Liver (tissue), 8 donors: ENCODE measurements at regions not wholly inside any gene's neighbourhood (a gene's known extent, or its start where the extent isn't known, plus 50 kb on each side); places are given as distances from the start of the nearest gene placed in this dataset.

Experiments
- DNase-seq: peaks from one replicate; pipeline ENCODE4 v3.0.0-alpha.2; 2017; ENCODE audit warnings: low spot score
- H3K27ac ChIP-seq, 2 donors: one replicate each; pipeline ENCODE4 v1.7.0; 2013; ENCODE audit warnings: inconsistent platforms in 2 of 2, low read length in 2 of 2, control low read depth in 1 of 2, low read depth in 1 of 2, mild to moderate bottlenecking in 1 of 2
- H3K27me3 ChIP-seq, 4 donors: one replicate each; pipeline versions ENCODE4 v1.6.1 to v1.7.0; 2013; ENCODE audit warnings: low read length in 3 of 4, inconsistent platforms in 1 of 4, mild to moderate bottlenecking in 1 of 4, moderate library complexity in 1 of 4; ENCODE audit not compliant: control insufficient read depth in 4 of 4, insufficient read depth in 4 of 4
- H3K36me3 ChIP-seq, 4 donors: one replicate each; pipeline versions ENCODE4 v1.6.1 to v1.7.0; 2013; ENCODE audit warnings: low read length in 3 of 4, mild to moderate bottlenecking in 3 of 4, low read depth in 1 of 4, moderate library complexity in 1 of 4; ENCODE audit not compliant: control insufficient read depth in 4 of 4, insufficient read depth in 3 of 4
- H3K4me1 ChIP-seq, 4 donors: one replicate each; pipeline versions ENCODE4 v1.6.1 to v1.7.0; 2013; ENCODE audit warnings: low read length in 3 of 4, mild to moderate bottlenecking in 3 of 4, moderate library complexity in 1 of 4; ENCODE audit not compliant: control insufficient read depth in 4 of 4, insufficient read depth in 4 of 4
- H3K4me3 ChIP-seq, 3 donors: one replicate each; pipeline versions ENCODE4 v1.6.1 to v1.7.0; 2013; ENCODE audit warnings: low read length in 3 of 3, control low read depth in 1 of 3, low read depth in 1 of 3, mild to moderate bottlenecking in 1 of 3
- H3K9ac ChIP-seq, 2 donors: one replicate each; pipeline ENCODE4 v1.7.0; 2013; ENCODE audit warnings: low read length in 2 of 2, mild to moderate bottlenecking in 2 of 2, moderate library complexity in 2 of 2, control low read depth in 1 of 2, low read depth in 1 of 2
- H3K9me3 ChIP-seq, 4 donors: one replicate each; pipeline versions ENCODE4 v1.6.1 to v1.7.0; 2013; ENCODE audit warnings: low read length in 3 of 4; ENCODE audit not compliant: control insufficient read depth in 4 of 4
- EGR1 ChIP-seq, 2 donors: IDR thresholded peaks; 2 replicates each; pipeline ENCODE4 v1.6.1; 2016 to 2018; ENCODE audit warnings: antibody characterized with exemption in 2 of 2, low read depth in 2 of 2
- FOXA1 ChIP-seq: IDR thresholded peaks from 2 replicates; pipeline ENCODE4 v1.6.1; 2016; ENCODE audit warnings: antibody characterized with exemption
- FOXA2 ChIP-seq: IDR thresholded peaks from 2 replicates; pipeline ENCODE4 v1.6.1; 2016; ENCODE audit warnings: antibody characterized with exemption
- GABPA ChIP-seq, 2 donors: IDR thresholded peaks in 1 of 2; conservative IDR thresholded peaks in 1 of 2; 2 replicates each; pipeline ENCODE4 v1.6.1; 2016; ENCODE audit warnings: antibody characterized with exemption in 2 of 2, mild to moderate bottlenecking in 1 of 2, moderate library complexity in 1 of 2
- HNF4A ChIP-seq, 2 donors: conservative IDR thresholded peaks; 2 replicates each; pipeline ENCODE4 v1.6.1; 2016; ENCODE audit warnings: antibody characterized with exemption in 2 of 2, mild to moderate bottlenecking in 2 of 2
- HNF4G ChIP-seq: IDR thresholded peaks from 2 replicates; pipeline ENCODE4 v1.6.1; 2016; ENCODE audit warnings: antibody characterized with exemption
- JUND ChIP-seq, 2 donors: IDR thresholded peaks; 2 replicates each; pipeline ENCODE4 v1.6.1; 2016; ENCODE audit warnings: antibody characterized with exemption in 2 of 2
- NR2F2 ChIP-seq: IDR thresholded peaks from 2 replicates; pipeline ENCODE4 v1.6.1; 2016; ENCODE audit warnings: antibody characterized with exemption
- RAD21 ChIP-seq, 2 donors: IDR thresholded peaks; 2 replicates each; pipeline ENCODE4 v1.6.1; 2016; ENCODE audit warnings: antibody characterized with exemption in 2 of 2, mild to moderate bottlenecking in 2 of 2
- RXRA ChIP-seq, 2 donors: IDR thresholded peaks; 2 replicates each; pipeline ENCODE4 v1.6.1; 2017 to 2018; ENCODE audit warnings: antibody characterized with exemption in 2 of 2, mild to moderate bottlenecking in 1 of 2
- SP1 ChIP-seq: IDR thresholded peaks from 2 replicates; pipeline ENCODE4 v1.6.1; 2018; ENCODE audit warnings: antibody characterized with exemption, mild to moderate bottlenecking
- TAF1 ChIP-seq: conservative IDR thresholded peaks from 2 replicates; pipeline ENCODE4 v1.6.1; 2016; ENCODE audit warnings: antibody characterized with exemption, mild to moderate bottlenecking
- WGBS: extraction: QIAGEN DNeasy Blood & Tissue Kit; methylation state at CpG from one replicate; pipeline ENCODE4 v1.1.7; 2013; 5-methylcytosine and 5-hydroxymethylcytosine counted together
- TF ChIP-seq, protein P1 (sequence below): IDR thresholded peaks from 2 replicates; pipeline ENCODE4 v1.6.1; 2016; ENCODE audit warnings: antibody characterized with exemption
- TF ChIP-seq, protein P2 (sequence below): IDR thresholded peaks from 2 replicates; pipeline ENCODE4 v1.6.1; 2016; ENCODE audit warnings: antibody characterized with exemption, mild to moderate bottlenecking
- TF ChIP-seq, protein P3 (sequence below): IDR thresholded peaks from 2 replicates; pipeline ENCODE4 v1.6.1; 2016; ENCODE audit warnings: antibody characterized with exemption
- TF ChIP-seq, protein P4 (sequence below): IDR thresholded peaks from 2 replicates; pipeline ENCODE4 v1.6.1; 2016; ENCODE audit warnings: antibody characterized with exemption
- TF ChIP-seq, protein P5 (sequence below): fragments of 150-350 bp; IDR thresholded peaks from 2 replicates; pipeline ENCODE4 v1.5.1; 2017; ENCODE audit warnings: improper control_type of control experiment, low read depth, low read length; ENCODE audit not compliant: missing input control
- donor health status: healthy.
- donor health status: healthy.
- donor health status: healthy.
- donor health status: healthy.
- donor health status: healthy.

DNA sequence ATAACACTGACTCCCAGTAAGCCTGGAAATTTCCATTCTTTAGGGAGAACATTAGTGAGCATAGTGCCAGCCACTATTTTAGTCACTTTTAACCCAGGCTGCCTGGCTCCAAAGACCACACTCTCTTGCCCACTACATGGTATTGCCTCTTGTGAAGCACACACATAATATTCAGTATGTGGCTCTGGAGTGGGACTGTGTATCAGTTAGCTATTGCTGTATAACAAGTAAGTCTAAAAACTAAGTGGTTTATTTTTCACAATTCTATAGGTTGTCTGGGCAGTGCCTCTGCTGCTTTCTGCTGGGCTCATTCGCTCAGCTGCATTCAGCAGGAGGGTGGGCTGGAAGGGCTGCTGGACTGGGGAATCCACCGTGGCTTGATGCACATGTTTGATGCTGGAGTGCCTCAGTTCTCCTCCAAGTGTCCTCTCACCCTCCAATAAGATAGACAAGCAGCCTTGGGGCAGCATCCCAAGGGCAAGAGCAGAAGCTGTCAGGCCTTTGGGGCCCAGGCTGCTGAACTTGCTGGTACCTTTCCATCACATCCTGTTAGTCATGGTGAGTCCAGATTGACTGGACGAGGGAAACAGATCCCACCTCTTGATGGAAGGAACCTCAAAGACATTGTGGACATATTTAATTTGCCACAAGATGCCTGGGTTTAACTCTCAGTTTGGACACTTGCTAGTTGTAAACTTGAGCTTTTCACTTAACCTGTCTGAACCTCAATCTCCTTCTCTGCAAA is 66.6 kb upstream of the TLE3 start:
- TF ChIP-seq NR2F2 (no peak), HNF4A (conservative IDR thresholded peaks at IDR 0.05) (no peak)
- 93% methylated on average over 3 of the region's 3 CpGs for WGBS

DNA sequence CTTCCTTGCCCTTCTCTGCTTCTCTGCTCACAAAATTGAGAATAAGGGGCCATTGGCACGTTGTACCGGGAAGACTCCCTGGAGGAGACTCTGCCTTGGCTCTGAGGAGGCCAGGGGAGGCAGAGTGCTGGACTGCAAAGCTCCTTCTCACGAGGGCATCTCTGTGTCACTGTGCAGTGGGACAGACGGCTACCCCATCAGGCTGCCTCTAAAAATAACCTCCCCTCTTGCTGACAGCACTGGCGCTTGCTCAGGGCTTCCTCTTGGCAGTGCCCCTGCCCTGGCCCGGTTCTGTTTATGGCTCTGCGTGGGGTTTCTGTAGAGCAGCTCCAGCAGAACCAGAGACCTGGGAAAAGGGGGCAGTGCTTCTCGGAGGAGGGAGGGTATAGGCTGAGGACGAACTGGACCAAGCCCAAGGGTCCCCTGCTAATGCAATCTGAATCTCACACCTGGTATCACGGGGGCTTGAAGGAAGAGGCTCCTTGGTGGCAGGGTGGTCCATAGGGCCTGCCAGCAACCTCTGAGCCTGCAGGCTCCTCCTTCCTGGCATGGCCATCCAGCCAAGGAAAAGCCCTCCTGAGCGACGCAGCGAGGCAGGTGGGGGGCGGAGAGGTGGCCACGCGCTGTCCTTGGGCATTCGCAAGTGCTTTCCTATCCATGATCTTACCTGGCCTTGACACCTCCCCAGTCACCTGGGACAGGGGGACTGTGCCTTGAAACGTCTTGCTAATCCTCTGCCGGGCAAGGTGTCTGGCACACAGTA is 63.3 kb upstream of the TLE3 start:
- Histone ChIP-seq H3K27ac (no peak overlapping the region), H3K4me1 (peaks cover 0 to 20% (median 12%) of the 10 kb centered on the region in 4 donors), H3K27me3 (no peaks in the 10 kb centered on the region), H3K4me3 (no peak overlapping the region), H3K9me3 (no peaks in the 10 kb centered on the region), H3K9ac (no peak overlapping the region), H3K36me3 (no peaks in the 10 kb centered on the region)
- 84% methylated on average over 19 of the region's 19 CpGs for WGBS
- no peak for DNase-seq
- TF ChIP-seq EGR1 (IDR thresholded peaks at IDR 0.05; ENCODE audit: low read depth in 2 of 2) (no peak), HNF4G (no peak), FOXA1 (no peak), RXRA (IDR thresholded peaks at IDR 0.05) (no peak), RAD21 (IDR thresholded peaks at IDR 0.05) (no peak), GABPA (IDR thresholded peaks at IDR 0.05 in 1 of 2, conservative IDR thresholded peaks at IDR 0.05 in 1 of 2) (no peak), FOXA2 (no peak)
- TF ChIP-seq, protein P1, sequence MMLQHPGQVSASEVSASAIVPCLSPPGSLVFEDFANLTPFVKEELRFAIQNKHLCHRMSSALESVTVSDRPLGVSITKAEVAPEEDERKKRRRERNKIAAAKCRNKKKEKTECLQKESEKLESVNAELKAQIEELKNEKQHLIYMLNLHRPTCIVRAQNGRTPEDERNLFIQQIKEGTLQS: no peak
- TF ChIP-seq, protein P2, sequence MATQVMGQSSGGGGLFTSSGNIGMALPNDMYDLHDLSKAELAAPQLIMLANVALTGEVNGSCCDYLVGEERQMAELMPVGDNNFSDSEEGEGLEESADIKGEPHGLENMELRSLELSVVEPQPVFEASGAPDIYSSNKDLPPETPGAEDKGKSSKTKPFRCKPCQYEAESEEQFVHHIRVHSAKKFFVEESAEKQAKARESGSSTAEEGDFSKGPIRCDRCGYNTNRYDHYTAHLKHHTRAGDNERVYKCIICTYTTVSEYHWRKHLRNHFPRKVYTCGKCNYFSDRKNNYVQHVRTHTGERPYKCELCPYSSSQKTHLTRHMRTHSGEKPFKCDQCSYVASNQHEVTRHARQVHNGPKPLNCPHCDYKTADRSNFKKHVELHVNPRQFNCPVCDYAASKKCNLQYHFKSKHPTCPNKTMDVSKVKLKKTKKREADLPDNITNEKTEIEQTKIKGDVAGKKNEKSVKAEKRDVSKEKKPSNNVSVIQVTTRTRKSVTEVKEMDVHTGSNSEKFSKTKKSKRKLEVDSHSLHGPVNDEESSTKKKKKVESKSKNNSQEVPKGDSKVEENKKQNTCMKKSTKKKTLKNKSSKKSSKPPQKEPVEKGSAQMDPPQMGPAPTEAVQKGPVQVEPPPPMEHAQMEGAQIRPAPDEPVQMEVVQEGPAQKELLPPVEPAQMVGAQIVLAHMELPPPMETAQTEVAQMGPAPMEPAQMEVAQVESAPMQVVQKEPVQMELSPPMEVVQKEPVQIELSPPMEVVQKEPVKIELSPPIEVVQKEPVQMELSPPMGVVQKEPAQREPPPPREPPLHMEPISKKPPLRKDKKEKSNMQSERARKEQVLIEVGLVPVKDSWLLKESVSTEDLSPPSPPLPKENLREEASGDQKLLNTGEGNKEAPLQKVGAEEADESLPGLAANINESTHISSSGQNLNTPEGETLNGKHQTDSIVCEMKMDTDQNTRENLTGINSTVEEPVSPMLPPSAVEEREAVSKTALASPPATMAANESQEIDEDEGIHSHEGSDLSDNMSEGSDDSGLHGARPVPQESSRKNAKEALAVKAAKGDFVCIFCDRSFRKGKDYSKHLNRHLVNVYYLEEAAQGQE: no peak

More for the DNA sequence above, 66.6 kb upstream of the TLE3 start:
- no peaks in the 10 kb centered on the region for H3K36me3 ChIP-seq
- no peak overlapping the region for H3K27ac ChIP-seq
- no peaks in the 10 kb centered on the region for H3K27me3 ChIP-seq
- H3K9ac ChIP-seq: no peak overlapping the region
- DNase-seq: no peak
- H3K4me1 ChIP-seq: peaks cover 0 to 22% (median 13%) of the 10 kb centered on the region in 4 donors
- no peak overlapping the region for H3K4me3 ChIP-seq
- no peaks in the 10 kb centered on the region for H3K9me3 ChIP-seq

DNA sequence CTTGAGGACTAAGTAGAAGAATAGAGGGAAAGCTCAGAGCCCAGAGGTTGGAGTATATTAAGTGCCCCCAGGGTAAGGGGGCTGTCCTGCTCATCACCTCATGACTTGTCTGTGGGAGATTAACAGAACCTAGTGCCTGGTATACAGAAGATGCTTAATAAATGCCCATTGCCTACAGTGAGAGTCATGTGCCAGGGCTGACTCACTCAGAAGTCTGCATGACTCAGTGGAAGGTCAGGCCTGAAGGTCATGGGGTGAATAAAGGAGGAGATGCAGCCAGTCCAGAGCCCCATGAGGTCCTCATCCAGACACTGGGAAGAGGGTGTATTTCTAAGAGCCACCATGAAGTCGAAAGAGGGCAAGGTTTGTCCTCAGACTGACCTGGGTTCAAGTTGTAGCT is 62.5 kb upstream of the TLE3 start:
- no peaks in the 10 kb centered on the region for H3K27me3 ChIP-seq
- no peak overlapping the region for H3K4me3 ChIP-seq
- no peak for DNase-seq
- no peaks in the 10 kb centered on the region for H3K36me3 ChIP-seq
- no peaks in the 10 kb centered on the region for H3K9me3 ChIP-seq
- no peak overlapping the region for H3K27ac ChIP-seq
- no peak overlapping the region for H3K9ac ChIP-seq
- H3K4me1 ChIP-seq: peaks cover 2 to 13% (median 7%) of the 10 kb centered on the region in 4 donors
- 73% methylated on average over 1 of the region's 1 CpG for WGBS
- TF ChIP-seq FOXA1 (no peak), RAD21 (IDR thresholded peaks at IDR 0.05) (no peak), JUND (IDR thresholded peaks at IDR 0.05) (no peak), TAF1 (no peak), SP1 (no peak), NR2F2 (no peak)
- TF ChIP-seq, protein P3, sequence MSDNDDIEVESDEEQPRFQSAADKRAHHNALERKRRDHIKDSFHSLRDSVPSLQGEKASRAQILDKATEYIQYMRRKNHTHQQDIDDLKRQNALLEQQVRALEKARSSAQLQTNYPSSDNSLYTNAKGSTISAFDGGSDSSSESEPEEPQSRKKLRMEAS: no peak
- TF ChIP-seq, protein P4, sequence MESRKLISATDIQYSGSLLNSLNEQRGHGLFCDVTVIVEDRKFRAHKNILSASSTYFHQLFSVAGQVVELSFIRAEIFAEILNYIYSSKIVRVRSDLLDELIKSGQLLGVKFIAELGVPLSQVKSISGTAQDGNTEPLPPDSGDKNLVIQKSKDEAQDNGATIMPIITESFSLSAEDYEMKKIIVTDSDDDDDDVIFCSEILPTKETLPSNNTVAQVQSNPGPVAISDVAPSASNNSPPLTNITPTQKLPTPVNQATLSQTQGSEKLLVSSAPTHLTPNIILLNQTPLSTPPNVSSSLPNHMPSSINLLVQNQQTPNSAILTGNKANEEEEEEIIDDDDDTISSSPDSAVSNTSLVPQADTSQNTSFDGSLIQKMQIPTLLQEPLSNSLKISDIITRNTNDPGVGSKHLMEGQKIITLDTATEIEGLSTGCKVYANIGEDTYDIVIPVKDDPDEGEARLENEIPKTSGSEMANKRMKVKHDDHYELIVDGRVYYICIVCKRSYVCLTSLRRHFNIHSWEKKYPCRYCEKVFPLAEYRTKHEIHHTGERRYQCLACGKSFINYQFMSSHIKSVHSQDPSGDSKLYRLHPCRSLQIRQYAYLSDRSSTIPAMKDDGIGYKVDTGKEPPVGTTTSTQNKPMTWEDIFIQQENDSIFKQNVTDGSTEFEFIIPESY: no peak
- TF ChIP-seq, protein P5, sequence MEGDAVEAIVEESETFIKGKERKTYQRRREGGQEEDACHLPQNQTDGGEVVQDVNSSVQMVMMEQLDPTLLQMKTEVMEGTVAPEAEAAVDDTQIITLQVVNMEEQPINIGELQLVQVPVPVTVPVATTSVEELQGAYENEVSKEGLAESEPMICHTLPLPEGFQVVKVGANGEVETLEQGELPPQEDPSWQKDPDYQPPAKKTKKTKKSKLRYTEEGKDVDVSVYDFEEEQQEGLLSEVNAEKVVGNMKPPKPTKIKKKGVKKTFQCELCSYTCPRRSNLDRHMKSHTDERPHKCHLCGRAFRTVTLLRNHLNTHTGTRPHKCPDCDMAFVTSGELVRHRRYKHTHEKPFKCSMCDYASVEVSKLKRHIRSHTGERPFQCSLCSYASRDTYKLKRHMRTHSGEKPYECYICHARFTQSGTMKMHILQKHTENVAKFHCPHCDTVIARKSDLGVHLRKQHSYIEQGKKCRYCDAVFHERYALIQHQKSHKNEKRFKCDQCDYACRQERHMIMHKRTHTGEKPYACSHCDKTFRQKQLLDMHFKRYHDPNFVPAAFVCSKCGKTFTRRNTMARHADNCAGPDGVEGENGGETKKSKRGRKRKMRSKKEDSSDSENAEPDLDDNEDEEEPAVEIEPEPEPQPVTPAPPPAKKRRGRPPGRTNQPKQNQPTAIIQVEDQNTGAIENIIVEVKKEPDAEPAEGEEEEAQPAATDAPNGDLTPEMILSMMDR: no peak
- TF ChIP-seq, protein P1: no peak
